Esophagus muscularis mucosa (tissue), 4 donors: ENCODE measurements at regions not wholly inside any gene's neighbourhood (a gene's known extent, or its start where the extent isn't known, plus 50 kb on each side); places are given as distances from the start of the nearest gene placed in this dataset.

Experiments
- DNase-seq: peaks from one replicate; pipeline ENCODE4 v3.0.0-alpha.2; 2017; ENCODE audit errors: extremely low spot score
- H3K27ac ChIP-seq, 4 donors: fragments of 200-600 bp; sonication (generic); replicated peaks in 1 of 4; 1 replicate in 3 of 4; 2 replicates in 1 of 4; pipeline ENCODE4 v1.5.1; 2016 to 2019; ENCODE audit warnings: mild to moderate bottlenecking in 1 of 4
- H3K27me3 ChIP-seq, 4 donors: fragments of 200-600 bp; sonication (generic); one replicate each; pipeline versions ENCODE4 v1.5.1 to v1.6.0; 2016 to 2019
- H3K36me3 ChIP-seq, 4 donors: fragments of 200-600 bp; sonication (generic); one replicate each; pipeline ENCODE4 v1.5.1; 2016 to 2019
- H3K4me1 ChIP-seq, 4 donors: fragments of 200-600 bp; sonication (generic); one replicate each; pipeline ENCODE4 v1.5.1; 2016 to 2019
- H3K4me3 ChIP-seq, 4 donors: fragments of 200-600 bp; sonication (generic); 1 replicate in 2 of 4; 2 replicates in 2 of 4; pipeline ENCODE4 v1.5.1; 2016 to 2019; ENCODE audit warnings: mild to moderate bottlenecking in 4 of 4, moderate library complexity in 1 of 4
- H3K9me3 ChIP-seq, 4 donors: fragments of 200-600 bp; sonication (generic); 1 replicate in 3 of 4; 2 replicates in 1 of 4; pipeline ENCODE4 v1.5.1; 2016 to 2019
- EP300 ChIP-seq: sonication (generic); formaldehyde crosslinking; IDR thresholded peaks from one replicate; pipeline ENCODE4 v1.6.1; 2017; ENCODE audit warnings: antibody characterized with exemption
- POLR2A ChIP-seq: fragments of 450-650 bp; IDR thresholded peaks from one replicate; pipeline ENCODE4 v1.6.1; 2017; ENCODE audit warnings: antibody characterized with exemption, moderate library complexity, mild to moderate bottlenecking, low read depth
- POLR2AphosphoS5 ChIP-seq, 2 donors: sonication (generic); formaldehyde crosslinking; IDR thresholded peaks; one replicate each; pipeline ENCODE4 v1.6.1; 2017; ENCODE audit warnings: antibody characterized with exemption in 2 of 2
- WGBS: methylation state at CpG from one replicate; pipeline ENCODE4 v1.1.5; 2018; 5-methylcytosine and 5-hydroxymethylcytosine counted together
- intact Hi-C: fragments of 100-400 bp; cut with DNase I; formaldehyde crosslinking; loops from one replicate; pipeline ENCODE4 v1.15.1; 2023
- TF ChIP-seq, protein P1 (sequence below), 3 experiments: fragments of 200-600 bp in 2 of 3; fragments of 450-650 bp in 1 of 3; sonication (generic) in 2 of 3; IDR thresholded peaks; one replicate each; pipeline ENCODE4 v1.5.1; 2017 to 2019; ENCODE audit warnings: antibody characterized with exemption in 3 of 3, mild to moderate bottlenecking in 2 of 3, moderate library complexity in 1 of 3

DNA sequence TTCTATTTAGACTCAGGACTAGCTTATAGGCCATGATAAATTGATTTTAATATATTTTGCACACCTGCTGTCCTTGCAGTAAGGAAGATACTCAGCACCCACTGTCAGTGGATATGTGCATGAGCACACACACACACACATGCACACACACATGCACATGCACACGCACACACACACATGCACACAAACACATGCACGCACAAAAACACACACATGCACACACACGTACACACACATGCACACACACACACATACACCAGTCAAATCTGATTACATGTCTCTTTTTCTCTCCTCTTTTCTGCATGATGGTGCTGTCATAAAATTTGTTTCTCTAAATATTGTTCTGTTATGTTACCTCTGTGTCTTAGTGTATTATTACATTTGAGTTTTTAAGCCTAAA, 87.3 kb upstream of the OSTN start:
- H3K4me3 ChIP-seq = no peak overlapping the region
- H3K27ac ChIP-seq = no peak overlapping the region
- no peaks in the 10 kb centered on the region for H3K36me3 ChIP-seq
- intact Hi-C loops = no loop called here
- no peaks in the 10 kb centered on the region for H3K27me3 ChIP-seq
- WGBS = 60% methylated on average over 3 of the region's 3 CpGs
- no peak for DNase-seq
- no peaks in the 10 kb centered on the region for H3K9me3 ChIP-seq
- TF ChIP-seq POLR2A (no peak), POLR2AphosphoS5 (IDR thresholded peaks at IDR 0.05) (no peak), EP300 (no peak)
- TF ChIP-seq, protein P1, sequence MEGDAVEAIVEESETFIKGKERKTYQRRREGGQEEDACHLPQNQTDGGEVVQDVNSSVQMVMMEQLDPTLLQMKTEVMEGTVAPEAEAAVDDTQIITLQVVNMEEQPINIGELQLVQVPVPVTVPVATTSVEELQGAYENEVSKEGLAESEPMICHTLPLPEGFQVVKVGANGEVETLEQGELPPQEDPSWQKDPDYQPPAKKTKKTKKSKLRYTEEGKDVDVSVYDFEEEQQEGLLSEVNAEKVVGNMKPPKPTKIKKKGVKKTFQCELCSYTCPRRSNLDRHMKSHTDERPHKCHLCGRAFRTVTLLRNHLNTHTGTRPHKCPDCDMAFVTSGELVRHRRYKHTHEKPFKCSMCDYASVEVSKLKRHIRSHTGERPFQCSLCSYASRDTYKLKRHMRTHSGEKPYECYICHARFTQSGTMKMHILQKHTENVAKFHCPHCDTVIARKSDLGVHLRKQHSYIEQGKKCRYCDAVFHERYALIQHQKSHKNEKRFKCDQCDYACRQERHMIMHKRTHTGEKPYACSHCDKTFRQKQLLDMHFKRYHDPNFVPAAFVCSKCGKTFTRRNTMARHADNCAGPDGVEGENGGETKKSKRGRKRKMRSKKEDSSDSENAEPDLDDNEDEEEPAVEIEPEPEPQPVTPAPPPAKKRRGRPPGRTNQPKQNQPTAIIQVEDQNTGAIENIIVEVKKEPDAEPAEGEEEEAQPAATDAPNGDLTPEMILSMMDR (IDR thresholded peaks at IDR 0.05) = no peak
- no peaks in the 10 kb centered on the region for H3K4me1 ChIP-seq

DNA sequence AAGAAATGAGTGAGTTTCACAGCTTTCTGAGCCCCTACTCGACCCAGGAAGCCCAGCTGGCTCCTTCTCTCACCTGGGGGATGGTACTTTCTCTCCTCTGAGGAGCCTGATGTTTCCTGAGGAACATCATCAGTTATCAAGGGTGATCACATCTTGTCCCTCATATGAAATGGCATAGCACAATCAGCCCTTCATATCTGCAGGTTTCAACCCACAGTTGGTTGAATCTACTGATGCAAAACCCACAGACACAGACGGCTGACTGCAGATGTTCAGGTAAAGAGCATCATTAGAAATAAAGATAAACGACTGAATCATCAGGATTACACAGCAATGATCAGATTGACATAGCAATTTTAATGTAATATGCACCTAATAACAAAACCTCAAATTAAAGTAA, 93.6 kb upstream of the OSTN start:
- Histone ChIP-seq H3K4me3 (no peak overlapping the region), H3K27me3 (no peaks in the 10 kb centered on the region), H3K27ac (no peak overlapping the region), H3K4me1 (no peaks in the 10 kb centered on the region), H3K9me3 (no peaks in the 10 kb centered on the region), H3K36me3 (no peaks in the 10 kb centered on the region)
- WGBS = 78% methylated on average over 3 of the region's 3 CpGs
- intact Hi-C loops = no loop called here
- TF ChIP-seq EP300 (no peak), POLR2AphosphoS5 (IDR thresholded peaks at IDR 0.05) (no peak), POLR2A (no peak)
- TF ChIP-seq, protein P1 (IDR thresholded peaks at IDR 0.05) = no peak
- DNase-seq = no peak

DNA sequence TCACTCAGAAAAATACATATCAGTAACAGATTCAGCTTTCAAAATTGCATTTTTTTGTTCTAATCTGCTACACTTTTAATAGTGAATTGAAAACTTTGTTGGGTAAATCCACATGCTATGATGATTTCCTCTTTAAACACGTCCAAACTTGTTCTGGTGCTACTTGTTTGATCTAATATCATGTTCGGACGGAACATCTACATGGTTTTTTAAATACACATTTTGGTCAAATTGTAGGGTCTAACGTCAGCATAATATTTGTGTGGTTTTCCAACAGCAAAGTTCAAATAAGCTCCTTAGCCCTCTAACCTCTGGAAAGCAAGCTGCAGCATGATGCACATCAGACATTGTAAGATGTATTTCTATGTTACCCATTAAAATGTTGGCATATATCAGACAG, 98.5 kb upstream of the OSTN start:
- no peak for TF ChIP-seq POLR2A
- TF ChIP-seq, protein P1 (IDR thresholded peaks at IDR 0.05) = no peak
- no peak for TF ChIP-seq POLR2AphosphoS5 (IDR thresholded peaks at IDR 0.05)
- no peak for TF ChIP-seq EP300
- Histone ChIP-seq H3K27me3 (no peaks in the 10 kb centered on the region), H3K36me3 (no peaks in the 10 kb centered on the region), H3K27ac (no peak overlapping the region), H3K4me3 (no peak overlapping the region), H3K9me3 (no peaks in the 10 kb centered on the region), H3K4me1 (no peaks in the 10 kb centered on the region)
- DNase-seq = no peak
- intact Hi-C loops = no loop called here
- 77% methylated on average over 4 of the region's 4 CpGs for WGBS

DNA sequence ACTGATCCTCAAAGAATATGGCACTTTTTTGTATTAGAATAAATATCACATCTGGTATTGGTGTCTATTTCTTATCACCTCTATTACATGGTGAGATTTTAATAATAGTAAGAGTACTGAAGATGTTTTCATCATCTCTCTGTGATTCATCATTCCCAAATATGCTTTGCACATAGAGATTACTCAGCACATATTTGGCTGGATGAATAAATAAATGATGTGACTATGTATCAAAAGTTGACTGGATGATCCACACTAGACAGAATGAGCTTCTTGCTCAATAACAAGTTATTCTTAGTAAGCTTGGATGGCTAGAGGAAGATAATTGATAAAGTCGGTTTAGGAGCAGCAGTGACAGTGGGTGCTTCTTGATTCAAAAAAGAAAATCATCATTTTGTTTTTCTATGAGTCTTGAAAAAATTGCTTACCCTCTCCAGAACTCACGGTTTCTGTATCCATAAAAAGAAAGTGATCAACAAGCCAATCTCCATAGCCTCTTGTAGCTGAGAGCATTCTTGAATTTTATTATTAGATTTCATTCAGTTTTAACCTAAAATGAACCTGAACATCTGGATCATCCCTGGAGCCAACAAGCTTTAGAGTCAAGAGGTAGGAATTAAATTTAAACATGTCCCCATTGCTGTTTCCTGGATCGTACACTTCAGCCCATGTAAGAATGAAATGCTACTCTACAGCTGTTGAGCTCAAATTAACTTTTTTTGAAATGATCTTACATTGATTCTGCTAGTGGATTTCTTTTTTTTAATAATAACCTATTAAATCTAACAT, 104.8 kb upstream of the OSTN start:
- intact Hi-C loops = no loop called here
- Histone ChIP-seq H3K27ac (no peak overlapping the region), H3K9me3 (no peaks in the 10 kb centered on the region), H3K27me3 (no peaks in the 10 kb centered on the region), H3K4me1 (no peaks in the 10 kb centered on the region), H3K36me3 (no peaks in the 10 kb centered on the region), H3K4me3 (no peak overlapping the region)
- TF ChIP-seq, protein P1 (IDR thresholded peaks at IDR 0.05) = no peak
- TF ChIP-seq POLR2A (no peak), POLR2AphosphoS5 (IDR thresholded peaks at IDR 0.05) (no peak), EP300 (no peak)
- WGBS = 63% methylated on average over 3 of the region's 3 CpGs
- DNase-seq = no peak

DNA sequence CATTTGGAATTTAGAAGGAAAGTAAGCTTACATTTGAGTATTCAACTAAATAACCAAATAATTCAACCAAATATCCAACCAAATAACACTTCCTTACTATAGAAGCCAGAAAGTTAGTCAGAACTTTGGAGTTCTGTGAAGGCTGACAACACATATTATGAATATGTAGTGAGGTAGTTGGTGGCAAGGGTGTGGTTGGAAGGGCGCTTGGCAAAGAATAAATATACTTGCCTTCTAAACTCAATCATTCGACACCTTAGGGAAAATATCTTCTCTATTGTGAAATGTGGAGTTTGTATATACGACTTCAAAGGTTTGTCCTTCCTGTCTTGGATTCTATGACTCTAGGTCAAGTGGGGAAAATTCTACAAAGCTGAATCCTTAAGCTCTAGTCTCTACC, 111.7 kb upstream of the OSTN start:
- WGBS = 76% methylated on average over 3 of the region's 3 CpGs

More for the DNA sequence above, 111.7 kb upstream of the OSTN start:
- no peak for DNase-seq
- Histone ChIP-seq H3K4me3 (no peak overlapping the region), H3K4me1 (no peaks in the 10 kb centered on the region), H3K27me3 (no peaks in the 10 kb centered on the region), H3K36me3 (no peaks in the 10 kb centered on the region), H3K27ac (no peak overlapping the region), H3K9me3 (no peaks in the 10 kb centered on the region)
- intact Hi-C loops = no loop called here
- TF ChIP-seq POLR2AphosphoS5 (IDR thresholded peaks at IDR 0.05) (no peak), POLR2A (no peak), EP300 (no peak)
- TF ChIP-seq, protein P1 (IDR thresholded peaks at IDR 0.05) = no peak
